NCI-H774 (cell line): ENCODE measurements at regions not wholly inside any gene's neighbourhood (a gene's known extent, or its start where the extent isn't known, plus 50 kb on each side); places are given as distances from the start of the nearest gene placed in this dataset.

ENCODE experiments used
- DNase-seq: peaks from one replicate; lab custom pipeline; 2025; lab: John Stamatoyannopoulos, UW

DNA sequence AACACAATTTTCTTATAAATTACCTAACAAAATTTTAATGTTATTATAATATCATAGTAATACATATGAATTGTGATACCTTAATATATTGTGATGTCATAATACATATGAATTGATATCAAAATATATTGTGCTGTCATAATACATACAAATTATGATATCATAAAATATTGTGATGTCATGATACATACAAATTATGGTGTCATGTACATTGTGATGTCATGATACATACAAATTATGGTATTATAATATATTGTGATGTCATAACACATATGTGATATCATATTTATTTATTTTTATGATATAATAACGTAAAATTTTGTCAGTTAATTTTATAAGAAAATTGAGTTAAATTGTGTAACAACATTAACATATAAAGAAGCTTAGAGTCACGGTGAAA is 1927.2 kb downstream of the TP53TG3F start:
- DNase-seq: no peak

GRCh38 chr16:35391328-35391727 is 1931.9 kb downstream of the TP53TG3F start:
- DNase-seq: peak; percentile 2

GRCh38 chr16:35398180-35398579 is 1938.8 kb downstream of the TP53TG3F start:
- DNase-seq: no peak

DNA sequence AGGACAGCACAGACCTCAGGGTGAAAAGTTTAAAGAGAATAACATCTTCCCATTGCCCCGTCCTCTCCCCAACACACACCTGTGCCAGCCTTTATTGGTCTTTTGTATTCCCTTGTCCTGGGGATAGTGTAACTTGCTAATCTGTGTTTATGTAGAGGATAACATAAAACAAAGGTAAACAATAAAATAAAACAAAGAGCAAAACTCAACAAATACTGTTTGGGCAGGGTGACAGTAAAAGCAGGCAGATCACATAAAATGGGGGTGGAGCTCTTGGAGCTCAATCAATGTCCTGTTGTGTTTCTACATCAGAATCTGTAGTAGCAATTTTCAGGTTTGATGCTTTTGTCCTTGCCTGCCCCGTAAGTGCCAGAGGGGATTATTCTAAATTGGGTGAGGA is 1939.7 kb downstream of the TP53TG3F start:
- no peak for DNase-seq

DNA sequence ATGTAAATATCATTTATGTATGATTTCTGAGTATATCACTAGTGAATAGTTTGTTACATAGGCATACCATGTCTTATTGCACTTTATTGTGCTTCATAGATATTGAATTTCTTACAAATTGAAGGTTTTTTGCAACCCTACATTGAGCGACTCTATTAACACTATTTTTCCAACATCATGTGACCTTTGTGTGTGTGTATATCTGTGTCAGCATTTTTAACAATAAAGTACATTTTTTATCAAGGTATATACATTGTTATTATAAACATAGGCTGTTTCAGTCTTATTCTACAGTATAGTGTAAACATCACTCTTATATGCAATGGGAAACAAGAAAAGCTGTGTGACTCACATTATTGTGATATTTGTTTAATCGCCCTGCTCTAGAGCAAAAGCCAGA is 1944.9 kb downstream of the TP53TG3F start:
- no peak for DNase-seq

DNA sequence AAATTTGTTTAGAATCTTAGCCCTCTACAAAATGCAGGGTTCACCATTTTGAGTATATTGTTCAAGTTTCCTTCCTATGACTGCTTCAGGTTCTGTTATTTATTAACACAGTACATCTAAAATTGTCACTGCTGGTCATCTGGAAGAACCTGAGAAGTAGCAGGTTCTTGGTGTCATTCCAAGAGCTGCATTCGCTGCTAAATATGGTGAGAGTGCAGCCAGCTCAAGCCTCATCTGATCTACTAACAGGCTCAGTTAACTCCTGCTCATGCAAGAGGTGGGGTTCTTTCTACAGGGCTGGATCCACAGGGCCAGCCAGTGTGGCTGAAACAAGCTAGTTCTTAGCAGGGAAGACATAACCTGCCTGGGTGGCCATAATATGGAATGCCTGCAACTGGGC is 1946.1 kb downstream of the TP53TG3F start:
- no peak for DNase-seq

GRCh38 chr16:35409503-35409902 is 1950.1 kb downstream of the TP53TG3F start:
- DNase-seq: no peak

GRCh38 chr16:35410438-35410837 is 1951.0 kb downstream of the TP53TG3F start:
- no peak for DNase-seq

- DNase-seq: no peak
Measured at GRCh38 chr16:35411156-35411555, 1951.7 kb downstream of the TP53TG3F start.

DNA sequence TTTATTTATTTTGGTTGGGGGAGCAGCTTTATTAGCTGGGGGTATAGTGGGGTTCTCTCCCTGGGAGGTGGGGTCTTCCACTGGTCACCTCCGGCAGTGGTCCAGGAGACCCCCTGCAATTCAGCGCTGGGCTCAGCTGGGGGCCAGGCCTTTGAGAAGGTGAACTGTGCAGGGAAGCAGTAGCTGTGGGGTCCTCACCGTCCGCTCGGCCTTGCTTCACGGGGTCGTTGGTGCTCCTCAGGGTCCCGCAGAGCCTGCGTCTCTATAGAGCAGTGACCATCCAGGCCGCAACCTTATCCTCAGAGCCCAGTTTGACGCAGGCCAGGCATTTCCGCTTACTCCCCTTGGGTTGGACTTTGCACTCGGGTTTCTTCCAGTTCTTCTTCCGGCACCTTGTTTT is 1954.7 kb downstream of the TP53TG3F start:
- DNase-seq: no peak

GRCh38 chr16:35414563-35414962 is 1955.2 kb downstream of the TP53TG3F start:
- DNase-seq: no peak

- no peak for DNase-seq
Measured at GRCh38 chr16:35425270-35425669, 1965.9 kb downstream of the TP53TG3F start.

- no peak for DNase-seq
Measured at GRCh38 chr16:35431829-35432663, 1972.6 kb downstream of the TP53TG3F start.

DNA sequence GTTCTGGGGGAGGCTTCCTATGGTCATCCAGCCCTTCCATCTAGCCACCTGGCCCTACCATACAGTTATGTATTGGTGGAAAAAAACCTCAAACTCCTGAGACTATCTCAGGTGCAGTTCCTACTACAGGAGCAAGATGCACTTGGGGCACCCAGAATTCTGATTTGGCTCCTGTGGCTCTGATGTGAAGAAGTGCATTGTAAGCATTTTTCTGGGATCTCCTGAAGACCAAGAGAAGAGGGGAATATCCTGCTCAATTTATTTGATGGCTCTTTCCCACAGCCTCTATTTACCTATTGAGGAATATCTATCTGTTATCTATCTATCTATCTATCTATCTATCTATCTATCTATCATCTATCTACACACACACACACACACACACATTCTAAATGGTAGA is 1981.5 kb downstream of the TP53TG3F start:
- no peak for DNase-seq

DNA sequence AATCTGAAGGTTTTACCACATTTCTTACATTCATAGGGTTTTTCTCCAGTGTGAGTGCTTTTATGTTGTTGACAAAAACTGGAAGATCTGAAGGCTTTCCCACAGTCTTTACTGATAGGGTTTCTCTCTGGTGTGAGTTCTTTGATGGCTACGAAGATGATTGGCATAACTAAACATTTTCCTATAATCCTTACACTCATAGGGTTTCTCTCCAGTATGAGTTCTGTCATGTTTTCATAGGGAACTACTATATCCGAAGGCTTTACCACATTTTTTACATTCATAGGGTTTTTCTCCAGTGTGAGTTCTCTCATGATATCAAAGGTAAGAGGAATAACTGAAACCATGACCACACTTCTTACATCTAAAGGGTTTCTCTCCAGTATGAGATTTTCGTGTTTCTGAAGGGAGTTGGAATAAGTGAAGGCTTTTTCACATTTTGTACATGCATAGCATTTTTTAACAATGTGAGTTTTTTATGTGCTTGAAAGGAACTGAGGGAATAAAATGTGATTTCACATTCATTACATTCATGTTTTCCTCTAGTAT is 1987.7 kb downstream of the TP53TG3F start:
- DNase-seq: no peak

- no peak for DNase-seq
Measured at GRCh38 chr16:35449663-35450062, 1990.3 kb downstream of the TP53TG3F start.

GRCh38 chr16:35450648-35451047 is 1991.2 kb downstream of the TP53TG3F start:
- no peak for DNase-seq

- no peak for DNase-seq
Measured at GRCh38 chr16:35452471-35452870, 1993.1 kb downstream of the TP53TG3F start.

GRCh38 chr16:35463358-35463757 is 2003.9 kb downstream of the TP53TG3F start:
- no peak for DNase-seq

- no peak for DNase-seq
Measured at GRCh38 chr16:35480361-35480760, 2020.9 kb downstream of the TP53TG3F start.

DNA sequence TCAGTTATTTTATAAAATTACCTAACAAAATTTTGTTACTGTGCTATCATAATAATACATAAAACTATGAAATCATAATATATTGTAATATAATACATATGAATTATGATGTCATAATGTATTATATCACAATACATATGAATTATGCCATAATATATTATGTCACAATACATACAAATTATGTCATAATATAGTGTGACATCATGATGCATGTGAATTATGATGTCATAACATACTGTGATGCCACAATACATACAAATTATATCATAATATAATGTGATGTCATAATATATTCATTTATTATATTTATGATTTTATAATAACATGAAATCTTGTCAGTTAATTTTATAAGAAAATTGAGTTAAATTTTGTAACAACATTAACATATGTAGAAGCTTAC is 2021.6 kb downstream of the TP53TG3F start:
- DNase-seq: no peak

DNA sequence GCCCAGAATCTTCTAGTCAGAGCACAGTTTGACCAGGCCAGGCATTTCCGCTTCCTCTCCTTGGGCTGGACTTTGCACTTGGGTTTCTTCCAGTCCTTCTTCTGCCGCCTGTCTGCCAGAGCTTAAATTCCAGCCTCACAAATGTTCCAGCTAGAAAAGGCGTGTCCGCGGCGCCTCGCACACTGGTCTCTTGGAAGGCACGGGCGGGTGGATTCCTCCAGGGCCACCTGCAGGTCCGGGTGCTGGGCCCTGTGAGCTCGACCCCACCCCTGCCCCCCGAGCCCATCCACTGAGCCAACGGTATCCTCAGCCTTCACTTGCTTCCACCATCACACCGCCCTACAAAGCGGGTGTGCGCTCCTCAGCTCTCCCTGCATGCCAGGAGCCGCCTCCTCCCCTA is 2026.5 kb downstream of the TP53TG3F start:
- no peak for DNase-seq

GRCh38 chr16:35492225-35492624 is 2032.8 kb downstream of the TP53TG3F start:
- peak; percentile 46 for DNase-seq

GRCh38 chr16:35497399-35497798 is 2038.0 kb downstream of the TP53TG3F start:
- DNase-seq: no peak
